Embryonic facial prominence (tissue), 1 donor: ENCODE measurements at regions not wholly inside any gene's neighbourhood (a gene's known extent, or its start where the extent isn't known, plus 50 kb on each side); places are given as distances from the start of the nearest gene placed in this dataset.

ENCODE experiments used
- DNase-seq: peaks from one replicate; pipeline ENCODE4 v3.0.0-alpha.2; 2016; ENCODE audit errors: extremely low spot score

DNA sequence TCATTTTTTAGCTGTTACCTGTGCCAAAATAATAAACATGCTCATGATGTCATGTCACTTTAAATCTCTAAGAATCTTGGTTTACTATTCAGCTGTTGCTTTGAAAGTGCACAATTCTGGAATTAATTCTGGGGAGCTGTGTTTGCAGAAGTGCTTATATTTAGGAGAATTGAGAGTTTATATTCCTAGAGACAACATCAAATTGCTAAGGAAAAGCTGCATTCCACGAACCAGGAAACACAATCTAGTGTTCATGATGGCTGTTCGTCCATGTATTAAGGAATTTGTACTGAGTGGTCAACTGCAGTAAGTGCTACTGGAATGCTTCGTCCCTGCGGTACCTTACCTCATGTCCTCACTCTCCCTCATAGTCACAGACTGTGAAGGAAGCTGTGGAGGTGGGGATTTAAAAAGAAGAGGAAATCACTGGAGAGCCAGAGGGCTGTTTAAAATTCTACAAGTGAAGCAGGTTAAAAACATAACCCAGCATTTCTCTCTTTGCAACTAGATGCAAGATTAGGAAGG, 161.0 kb downstream of the TRMT11 start:
- DNase-seq = no peak

- no peak for DNase-seq
These were observed 162.5 kb downstream of the TRMT11 start for GRCh38 chr6:126148853-126149252.

- no peak for DNase-seq
These were observed 166.0 kb downstream of the TRMT11 start for GRCh38 chr6:126152372-126152745.

DNA sequence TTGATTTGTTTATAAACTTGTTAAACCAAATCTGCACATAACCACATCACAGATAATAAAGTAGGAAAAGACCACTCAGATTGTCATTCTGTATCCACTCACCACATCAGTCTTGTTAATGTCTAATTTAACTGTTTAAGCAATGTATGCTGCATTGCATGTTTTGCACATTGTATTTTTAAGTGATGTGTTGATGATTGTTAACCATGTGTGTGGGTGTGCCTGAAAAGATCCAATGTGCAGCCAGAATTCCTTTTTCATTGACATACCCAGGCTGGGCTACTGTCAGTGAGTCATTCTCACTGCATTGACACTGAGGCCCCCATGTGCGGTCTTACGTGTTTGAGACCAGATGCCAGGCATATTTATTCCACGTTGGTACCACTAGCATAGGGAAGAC, 167.3 kb downstream of the TRMT11 start:
- DNase-seq = no peak

DNA sequence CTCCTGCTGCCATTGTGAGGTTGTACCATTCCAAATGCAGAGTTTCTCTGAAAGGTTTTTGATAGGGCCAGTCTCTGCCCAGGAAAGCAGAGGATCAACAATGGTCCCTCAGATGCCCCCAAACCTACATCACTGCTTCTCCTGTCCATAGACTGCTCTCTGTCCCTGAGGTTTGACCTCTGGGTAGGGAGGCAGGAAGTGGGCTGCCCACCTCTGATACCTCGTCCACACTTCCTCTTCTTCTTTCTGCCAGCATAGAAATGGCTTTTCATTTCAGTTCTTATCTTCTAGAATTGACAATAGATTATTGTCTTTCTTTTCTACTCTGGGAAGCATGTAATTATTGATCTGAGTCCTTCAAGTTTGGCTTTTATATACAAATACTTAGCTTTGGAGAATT, 170.6 kb downstream of the TRMT11 start:
- no peak for DNase-seq

- DNase-seq = no peak
These were observed 172.2 kb upstream of the CENPW start for GRCh38 chr6:126167726-126168125.

DNA sequence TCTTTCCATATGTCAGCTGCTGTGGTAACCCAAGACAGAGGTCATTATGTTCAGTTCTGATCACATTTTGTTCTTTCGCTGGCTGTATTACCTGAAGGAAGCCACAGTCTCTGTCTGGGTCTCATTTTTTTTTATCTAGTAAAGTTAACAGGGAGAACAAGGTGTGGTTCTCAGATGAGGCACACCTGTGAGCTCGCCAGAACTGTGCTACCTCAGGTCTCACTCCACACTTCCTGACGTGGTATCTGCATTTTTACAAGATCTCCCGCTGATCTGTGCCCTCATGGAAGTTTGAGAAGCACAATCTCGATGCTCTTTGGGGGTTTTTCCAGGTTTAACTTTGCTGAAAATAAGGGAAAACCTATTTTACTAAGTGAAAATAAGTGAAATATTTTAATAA, 169.5 kb upstream of the CENPW start:
- DNase-seq = no peak

DNA sequence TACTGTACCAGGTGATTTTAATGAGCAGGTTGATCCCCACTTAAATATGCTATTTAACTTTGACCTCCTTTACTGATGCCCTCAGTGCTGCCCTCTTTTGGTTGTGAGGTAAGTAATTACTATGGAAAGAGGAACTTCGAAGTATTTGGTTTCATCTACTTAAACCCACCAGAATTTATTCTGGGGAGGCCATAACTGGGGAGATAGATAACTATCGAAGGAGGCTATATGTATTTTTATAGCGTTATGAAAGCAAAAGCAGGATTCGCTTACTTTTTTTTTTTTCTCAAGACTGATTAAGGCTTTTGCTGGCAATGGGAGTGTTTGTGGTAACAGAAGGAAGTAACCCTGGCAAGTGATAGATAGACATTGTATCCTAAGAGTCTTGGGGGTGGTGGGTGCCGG, 168.9 kb upstream of the CENPW start:
- DNase-seq = no peak

DNA sequence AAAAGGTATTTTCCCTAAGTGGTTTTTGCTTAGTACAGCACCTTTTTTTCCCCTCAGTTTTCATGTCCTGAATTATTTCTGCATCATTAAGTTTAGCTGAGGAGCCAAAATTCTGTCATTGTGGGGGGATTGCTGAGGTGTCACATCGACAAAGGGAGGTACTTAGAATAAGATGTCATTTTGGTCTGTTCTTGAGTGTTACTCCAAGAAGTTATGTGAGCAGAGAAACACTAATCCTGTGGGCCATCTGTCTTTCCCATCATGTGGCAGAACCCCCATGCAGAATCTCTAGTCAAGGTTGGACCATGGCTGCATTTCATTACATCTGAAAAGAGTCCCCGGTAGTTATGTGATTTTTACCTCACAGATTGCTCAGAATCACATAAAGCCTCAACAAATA, 167.8 kb upstream of the CENPW start:
- no peak for DNase-seq

DNA sequence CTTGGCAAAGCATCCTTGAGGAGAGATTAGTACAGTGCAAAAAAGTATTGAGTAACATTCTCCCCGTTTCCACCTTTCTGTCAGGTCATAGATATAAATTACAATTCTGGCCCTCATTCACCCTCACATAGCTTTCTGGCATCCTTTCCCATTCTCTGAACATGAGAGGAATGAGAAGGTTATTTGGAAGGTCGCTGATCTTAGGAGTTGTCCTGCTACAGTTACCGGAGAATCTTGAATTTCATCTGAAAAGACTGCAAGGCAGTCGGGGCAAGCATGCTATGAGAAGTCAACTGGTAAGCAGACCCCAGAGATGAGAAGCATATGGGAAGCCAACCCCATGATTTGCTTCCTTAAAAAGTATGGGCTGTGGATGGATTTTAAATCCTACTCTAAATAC, 166.7 kb upstream of the CENPW start:
- DNase-seq = no peak

DNA sequence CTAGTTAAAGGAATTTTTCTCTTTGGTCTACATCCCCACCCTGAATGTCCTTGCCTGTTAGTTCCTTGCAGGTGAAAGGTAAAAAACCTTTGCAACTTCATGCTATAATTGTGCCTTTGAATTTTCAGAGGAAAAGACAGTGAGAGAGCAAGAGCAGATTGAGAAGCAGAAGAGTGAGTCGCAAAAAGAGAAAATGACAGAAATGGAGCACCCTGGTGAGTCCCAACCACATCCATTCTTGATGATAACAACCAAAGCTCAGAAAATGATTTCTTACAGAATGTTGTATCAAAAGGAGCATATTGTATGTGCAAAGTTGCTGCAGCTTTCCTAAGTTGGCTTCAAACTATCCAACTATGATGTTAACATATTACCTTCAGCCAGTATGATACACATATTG, 165.2 kb upstream of the CENPW start:
- no peak for DNase-seq

GRCh38 chr6:126175251-126175650, 164.7 kb upstream of the CENPW start:
- DNase-seq = no peak

DNA sequence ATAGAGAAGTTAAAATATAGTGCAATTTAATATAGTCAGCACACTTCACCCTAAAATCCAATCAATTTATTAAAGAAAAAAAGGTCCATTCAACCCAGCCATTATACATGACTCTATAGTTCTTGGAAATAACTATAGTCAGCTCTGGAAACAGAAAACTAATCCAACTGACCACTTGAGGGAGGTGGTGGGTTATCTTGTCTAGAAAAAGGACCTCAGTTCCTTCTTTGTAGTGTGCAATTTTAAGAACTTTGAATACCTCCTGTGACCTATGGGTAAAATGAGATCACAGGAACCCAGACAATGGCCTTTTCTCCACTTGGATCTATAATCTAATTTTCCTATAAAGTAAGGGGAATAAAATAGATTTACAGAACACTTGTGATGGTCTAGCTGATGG, 163.6 kb upstream of the CENPW start:
- no peak for DNase-seq

DNA sequence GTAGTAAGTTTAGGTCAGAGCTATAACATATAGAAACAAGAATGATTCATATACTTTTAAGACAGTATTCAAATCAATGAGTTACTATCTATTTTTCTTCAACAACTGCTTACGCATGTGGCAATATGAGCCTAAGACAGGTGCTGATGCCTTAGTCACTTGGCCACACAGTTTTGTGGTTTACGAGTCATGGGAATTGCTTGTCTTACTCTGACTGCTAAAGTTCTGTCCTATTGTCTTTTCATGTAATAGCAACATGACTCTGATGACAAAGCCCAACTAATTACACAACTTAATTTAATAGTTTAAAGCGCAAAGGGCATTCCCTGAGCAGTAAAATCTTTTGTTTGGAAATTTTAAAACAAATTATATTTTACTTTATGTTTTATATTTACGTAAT, 159.3 kb upstream of the CENPW start:
- no peak for DNase-seq

DNA sequence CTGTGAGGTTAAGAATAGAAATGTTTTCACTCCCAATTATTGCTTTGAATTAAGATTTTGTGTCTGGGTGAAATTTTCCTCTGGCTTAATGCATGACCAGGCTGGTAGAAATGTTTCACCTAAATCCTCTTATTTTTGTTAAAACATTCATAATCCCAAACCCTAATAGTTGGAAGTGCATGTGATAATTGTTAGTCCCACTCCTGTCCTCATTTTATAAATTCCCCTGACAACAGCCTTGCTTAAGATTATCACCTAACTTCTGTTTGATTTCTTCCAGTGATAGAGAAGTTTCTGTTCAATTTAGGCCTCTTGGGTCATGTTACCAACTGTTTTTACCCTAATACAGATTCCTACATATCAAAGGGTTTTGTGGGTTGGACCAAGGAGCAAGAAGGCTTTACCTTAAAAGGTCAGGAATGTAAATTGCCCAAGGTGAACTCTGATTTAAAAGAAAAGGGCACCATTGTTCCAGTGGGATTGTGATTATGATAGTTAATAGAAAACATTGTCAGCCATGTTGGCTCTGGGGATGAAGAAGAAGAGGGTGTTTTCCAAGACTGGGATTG, 158.7 kb upstream of the CENPW start:
- DNase-seq = no peak

DNA sequence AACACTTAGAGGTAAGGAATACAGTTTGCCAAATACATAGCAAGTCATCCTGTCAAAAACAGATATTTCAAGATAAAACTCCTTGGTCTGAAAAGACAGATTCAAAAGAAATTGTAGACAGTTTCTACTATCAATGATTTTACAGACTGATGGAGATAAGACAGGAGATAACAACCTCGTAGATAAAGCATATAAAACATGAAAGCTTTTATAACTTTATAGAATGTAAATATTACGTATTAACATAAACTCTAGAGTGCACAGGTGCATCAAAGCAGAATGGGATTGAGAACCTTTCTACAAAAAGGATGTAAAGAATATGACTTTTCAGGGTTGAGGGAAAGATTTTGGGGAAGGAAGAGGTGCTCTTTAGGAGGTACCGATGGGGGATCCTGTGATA, 158.0 kb upstream of the CENPW start:
- DNase-seq = no peak

GRCh38 chr6:126182650-126183311, 157.1 kb upstream of the CENPW start:
- DNase-seq = no peak

DNA sequence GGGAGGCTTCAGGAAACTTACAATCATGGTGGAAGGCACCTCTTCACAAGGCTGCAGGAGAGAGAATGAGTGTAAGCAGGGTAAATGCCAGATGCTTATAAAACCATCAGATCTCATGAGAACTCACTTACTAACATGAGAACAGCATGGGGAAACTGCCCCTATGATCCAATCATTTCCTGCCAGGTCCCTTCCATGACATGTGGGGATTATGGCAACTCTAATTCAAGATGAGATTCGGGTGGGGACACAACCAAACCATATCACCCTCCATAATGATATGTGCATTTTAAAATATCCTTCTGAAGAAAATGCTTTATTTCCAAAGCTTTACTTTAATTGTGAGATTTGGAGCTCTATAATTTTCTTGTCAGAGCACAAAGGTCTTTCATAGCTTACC, 154.1 kb upstream of the CENPW start:
- no peak for DNase-seq

DNA sequence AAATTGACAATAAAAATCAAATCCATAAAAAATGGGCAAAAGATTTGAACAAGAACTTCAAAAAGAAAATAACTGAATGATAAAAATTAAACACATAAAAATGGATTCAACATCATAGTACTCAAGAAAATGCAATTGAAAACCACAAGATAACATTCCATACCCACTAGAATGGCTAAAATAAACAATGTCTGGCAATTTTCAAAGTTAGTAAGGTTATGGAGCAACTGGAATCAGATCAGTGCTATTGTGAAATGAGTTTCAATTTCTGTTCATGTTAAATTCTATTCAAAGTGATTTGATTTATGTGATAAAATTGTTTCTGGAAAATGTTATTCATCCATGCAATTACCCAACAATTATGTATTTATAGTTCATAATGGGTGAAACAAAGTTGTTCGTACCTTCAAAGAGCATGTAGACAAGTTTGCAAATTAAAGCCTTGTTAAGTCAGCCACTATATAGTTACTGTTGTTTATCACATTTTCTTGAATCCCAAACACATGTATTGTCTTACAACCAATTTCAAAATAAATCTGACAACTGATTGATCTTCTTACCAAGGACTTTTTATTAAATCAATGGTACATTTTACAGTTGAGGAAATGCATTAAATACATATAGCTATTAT, 151.5 kb upstream of the CENPW start:
- no peak for DNase-seq

DNA sequence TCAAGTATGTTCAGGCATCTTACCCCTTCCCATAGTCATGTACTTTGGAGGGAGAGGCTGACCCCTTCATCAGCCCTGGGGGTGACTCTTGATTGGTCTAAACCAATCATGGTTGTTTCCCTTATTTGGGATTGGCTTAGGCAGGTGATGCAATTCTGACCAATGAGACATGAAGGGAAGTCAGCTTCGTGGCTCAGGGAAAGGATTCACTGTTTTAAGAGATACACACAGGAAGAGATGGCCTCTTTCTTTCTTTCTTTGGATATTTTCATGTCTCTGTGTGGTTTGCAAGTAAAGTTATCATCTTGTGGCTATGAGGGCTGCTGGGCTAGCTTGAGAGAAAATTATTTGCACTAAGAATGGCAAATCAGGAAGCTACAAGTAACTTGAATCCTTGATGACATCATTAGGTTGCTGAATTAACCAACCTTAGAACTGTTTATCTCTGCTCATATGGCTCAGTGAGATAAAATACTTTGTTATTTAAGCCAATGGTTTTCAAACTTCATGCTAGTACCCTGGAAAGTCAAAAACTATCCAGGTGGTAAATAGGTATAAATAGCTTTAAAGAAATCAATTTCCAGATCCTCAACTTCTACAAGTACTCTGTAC, 144.2 kb upstream of the CENPW start:
- DNase-seq = no peak

- no peak for DNase-seq
These were observed 141.3 kb upstream of the CENPW start for GRCh38 chr6:126198631-126199030.

GRCh38 chr6:126199466-126199865, 140.4 kb upstream of the CENPW start:
- DNase-seq = no peak

- DNase-seq = no peak
These were observed 137.2 kb upstream of the CENPW start for GRCh38 chr6:126202707-126203106.
